AG09309 (cell line): ENCODE measurements at regions not wholly inside any gene's neighbourhood (a gene's known extent, or its start where the extent isn't known, plus 50 kb on each side); places are given as distances from the start of the nearest gene placed in this dataset.

Experiments
- DNase-seq: peaks from one replicate; pipeline ENCODE4 v3.0.0-alpha.2; 2010; ENCODE audit warnings: low read depth
- H3K4me3 ChIP-seq: 2 replicates; pipeline ENCODE4 v1.5.1; 2011; ENCODE audit warnings: mild to moderate bottlenecking, low read depth, low read length, moderate library complexity; ENCODE audit not compliant: control insufficient read depth
- TF ChIP-seq, protein P1 (sequence below): IDR thresholded peaks from 2 replicates; pipeline ENCODE4 v1.5.1; 2011; ENCODE audit warnings: mild to moderate bottlenecking, low read depth, low read length, inconsistent platforms; ENCODE audit not compliant: insufficient read depth, control insufficient read depth; ENCODE audit errors: missing control alignments

DNA sequence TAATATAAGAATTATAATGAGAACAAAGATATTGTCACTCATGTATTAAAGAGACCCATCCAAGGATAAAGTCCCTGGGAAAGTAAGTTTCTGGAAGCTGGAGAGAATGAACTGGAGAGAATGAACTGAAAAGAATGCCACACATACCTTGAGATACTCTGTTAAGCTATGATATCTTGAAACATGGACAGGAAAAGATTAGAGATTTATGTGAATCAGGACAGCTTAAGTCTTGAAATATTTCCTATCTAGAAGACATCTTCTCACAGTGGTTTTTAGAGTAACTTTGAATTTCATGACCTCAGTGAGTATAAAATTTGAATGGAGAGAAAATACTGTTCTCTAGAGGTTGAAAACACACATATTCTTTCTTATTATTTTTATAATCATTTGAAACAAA is 201.3 kb upstream of the HMCN1 start:
- no peak overlapping the region for H3K4me3 ChIP-seq
- TF ChIP-seq, protein P1, sequence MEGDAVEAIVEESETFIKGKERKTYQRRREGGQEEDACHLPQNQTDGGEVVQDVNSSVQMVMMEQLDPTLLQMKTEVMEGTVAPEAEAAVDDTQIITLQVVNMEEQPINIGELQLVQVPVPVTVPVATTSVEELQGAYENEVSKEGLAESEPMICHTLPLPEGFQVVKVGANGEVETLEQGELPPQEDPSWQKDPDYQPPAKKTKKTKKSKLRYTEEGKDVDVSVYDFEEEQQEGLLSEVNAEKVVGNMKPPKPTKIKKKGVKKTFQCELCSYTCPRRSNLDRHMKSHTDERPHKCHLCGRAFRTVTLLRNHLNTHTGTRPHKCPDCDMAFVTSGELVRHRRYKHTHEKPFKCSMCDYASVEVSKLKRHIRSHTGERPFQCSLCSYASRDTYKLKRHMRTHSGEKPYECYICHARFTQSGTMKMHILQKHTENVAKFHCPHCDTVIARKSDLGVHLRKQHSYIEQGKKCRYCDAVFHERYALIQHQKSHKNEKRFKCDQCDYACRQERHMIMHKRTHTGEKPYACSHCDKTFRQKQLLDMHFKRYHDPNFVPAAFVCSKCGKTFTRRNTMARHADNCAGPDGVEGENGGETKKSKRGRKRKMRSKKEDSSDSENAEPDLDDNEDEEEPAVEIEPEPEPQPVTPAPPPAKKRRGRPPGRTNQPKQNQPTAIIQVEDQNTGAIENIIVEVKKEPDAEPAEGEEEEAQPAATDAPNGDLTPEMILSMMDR = no peak
- no peak for DNase-seq

GRCh38 chr1:185531838-185532237 is 202.4 kb upstream of the HMCN1 start:
- TF ChIP-seq, protein P1 = no peak
- DNase-seq = no peak
- no peak overlapping the region for H3K4me3 ChIP-seq

DNA sequence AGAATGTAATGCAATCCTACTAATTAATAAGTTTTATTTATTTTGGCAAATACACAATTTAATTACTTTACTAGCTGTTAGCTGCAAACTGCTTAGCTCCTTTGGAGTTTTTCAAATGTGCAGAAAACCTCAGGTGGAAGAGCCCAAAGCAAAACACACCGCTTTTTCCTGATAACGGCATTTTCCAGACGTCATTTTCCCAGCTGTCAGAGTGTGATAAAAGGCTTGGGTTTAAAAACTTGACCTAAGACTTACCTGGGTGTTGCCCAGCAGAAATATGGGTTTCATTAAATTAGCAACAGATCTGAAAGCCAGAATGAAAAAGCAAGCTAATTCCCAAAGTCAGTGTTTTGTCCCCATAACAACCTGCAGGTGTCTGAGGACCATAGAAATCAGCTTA is 204.0 kb upstream of the HMCN1 start:
- no peak for DNase-seq
- TF ChIP-seq, protein P1 = no peak
- H3K4me3 ChIP-seq = no peak overlapping the region

- no peak for DNase-seq
- TF ChIP-seq, protein P1 = no peak
- H3K4me3 ChIP-seq = no peak overlapping the region
These were observed 204.5 kb upstream of the HMCN1 start for GRCh38 chr1:185529673-185530072.

GRCh38 chr1:185528084-185528676 is 206.0 kb upstream of the HMCN1 start:
- TF ChIP-seq, protein P1 = no peak
- no peak overlapping the region for H3K4me3 ChIP-seq
- DNase-seq = no peak

DNA sequence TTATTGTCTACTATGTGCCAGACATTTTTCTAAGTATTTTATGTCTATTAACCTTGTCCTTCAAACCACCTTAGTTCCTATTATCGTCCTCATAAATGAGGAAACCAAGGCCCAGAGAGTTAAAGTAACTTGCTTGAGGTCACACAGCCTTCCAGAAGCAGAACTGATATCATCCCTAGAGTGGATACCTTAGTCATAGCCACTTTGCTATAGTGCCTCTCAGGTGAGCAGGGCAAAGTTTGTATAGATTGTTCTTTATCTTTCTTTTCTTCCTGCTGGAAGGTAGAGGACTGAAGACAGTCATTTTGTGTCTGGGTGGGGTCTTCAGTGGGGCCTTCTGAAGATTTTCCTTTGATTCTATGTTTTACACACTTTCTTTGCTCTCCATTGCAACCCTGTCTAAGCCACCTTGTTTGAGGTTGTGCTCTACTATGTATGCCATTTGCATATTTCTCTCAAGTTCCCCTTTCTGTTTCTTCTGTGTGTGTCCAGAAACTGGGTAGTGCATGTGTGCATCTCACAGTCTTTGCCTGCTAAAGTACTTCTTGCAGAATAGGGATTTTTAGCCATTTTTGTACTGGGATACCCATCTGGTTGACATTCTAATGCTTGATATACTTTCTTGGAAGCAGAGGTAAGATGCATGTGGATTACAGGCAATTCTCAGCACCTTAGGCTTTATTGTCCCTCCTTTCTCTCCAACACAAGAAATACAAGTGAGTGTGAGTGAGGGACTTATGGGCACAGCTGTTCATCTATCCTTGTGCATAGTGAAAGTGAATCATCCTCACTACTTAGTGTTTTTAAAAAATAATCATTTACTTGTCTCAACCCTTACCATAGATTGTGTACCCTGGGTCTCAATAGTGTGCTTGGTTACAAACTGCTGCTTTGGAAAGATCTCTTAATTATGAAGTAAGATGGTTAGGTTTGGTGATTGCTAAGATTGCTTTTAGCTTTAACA is 207.6 kb upstream of the HMCN1 start:
- H3K4me3 ChIP-seq = no peak overlapping the region
- no peak for DNase-seq
- TF ChIP-seq, protein P1 = no peak
